ENCODE measurements at regions not wholly inside any gene's neighbourhood (a gene's known extent, or its start where the extent isn't known, plus 50 kb on each side); places are given as distances from the start of the nearest gene placed in this dataset.
"Not testable (repeated sequence)": the region's sequence is repeated elsewhere in the genome, so short reads cannot be mapped to it uniquely, and the experiment has no call there.

DNA sequence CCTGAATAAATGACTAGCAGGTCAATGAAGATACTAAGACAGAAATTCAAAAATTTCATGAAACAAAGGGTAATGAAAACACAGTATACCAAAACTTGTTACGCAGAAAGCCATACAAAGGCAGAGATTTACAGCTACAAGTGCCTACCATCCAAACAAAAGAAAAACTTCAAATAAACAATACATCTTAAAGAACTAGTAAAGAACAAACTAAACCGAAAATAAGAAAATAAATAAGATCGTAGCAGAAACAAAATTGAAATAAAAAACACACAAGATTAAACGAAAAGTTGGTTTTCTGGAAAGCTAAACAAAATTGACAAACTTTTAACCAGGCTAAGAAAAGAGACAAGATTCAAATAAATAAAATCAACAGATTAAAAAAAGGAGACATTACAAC is 51.5 kb downstream of the VPREB1 start:
- DNase-seq (ENCODE audit: low read depth in 2 of 3, low spot score in 2 of 3): not testable (repeated sequence)

GRCh38 chr22:22297159-22297793 is 52.7 kb downstream of the VPREB1 start:
- peak in 1 of 3 donors; percentile 32 for DNase-seq (ENCODE audit: low read depth in 2 of 3, low spot score in 2 of 3)

DNA sequence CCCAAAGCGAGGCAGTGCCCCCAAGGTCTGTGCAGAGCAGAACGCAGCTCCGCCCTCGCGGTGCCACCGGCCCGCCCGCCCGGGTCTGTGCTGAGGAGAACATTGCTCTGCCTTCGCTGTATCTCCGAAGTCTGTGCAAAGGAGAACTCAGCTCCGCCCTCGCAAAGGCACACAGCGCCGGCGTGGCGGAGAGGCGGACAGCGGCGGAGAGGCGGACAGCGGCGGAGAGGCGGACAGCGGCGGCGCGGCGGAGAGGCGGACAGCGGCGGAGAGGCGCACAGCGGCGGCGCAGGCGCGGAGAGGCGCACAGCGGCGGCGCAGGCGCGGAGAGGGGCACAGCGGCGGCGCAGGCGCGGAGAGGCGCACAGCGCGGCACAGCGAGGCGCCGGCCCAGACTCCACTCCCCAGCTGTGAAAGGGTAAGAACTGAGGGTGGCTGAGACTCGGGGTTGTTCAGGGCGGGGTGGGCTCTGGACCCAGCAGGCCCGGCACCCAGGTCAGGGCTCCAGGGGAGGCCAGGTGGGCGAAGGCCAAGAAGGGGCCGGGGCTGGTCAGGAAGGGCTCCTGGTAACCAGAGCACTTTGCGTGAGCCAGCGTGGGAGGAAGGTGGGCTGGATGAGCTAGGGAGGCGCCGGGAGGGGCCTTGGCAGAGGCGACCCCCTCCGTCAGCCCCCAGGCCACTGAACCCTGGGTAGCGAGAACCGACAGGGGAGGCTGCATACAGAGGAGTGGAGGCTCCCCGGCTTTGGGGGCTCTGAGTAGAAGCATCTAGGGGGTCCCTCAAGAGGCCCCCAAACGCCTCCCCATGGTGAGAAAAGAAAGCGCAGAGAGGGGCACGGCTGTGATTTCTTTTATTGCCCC is 53.4 kb downstream of the VPREB1 start:
- peak; percentile 69 to 76 (median 72) for DNase-seq (ENCODE audit: low read depth in 2 of 3, low spot score in 2 of 3)

GRCh38 chr22:22298654-22299009 is 54.0 kb downstream of the VPREB1 start:
- DNase-seq (ENCODE audit: low read depth in 2 of 3, low spot score in 2 of 3): not testable (repeated sequence)

DNA sequence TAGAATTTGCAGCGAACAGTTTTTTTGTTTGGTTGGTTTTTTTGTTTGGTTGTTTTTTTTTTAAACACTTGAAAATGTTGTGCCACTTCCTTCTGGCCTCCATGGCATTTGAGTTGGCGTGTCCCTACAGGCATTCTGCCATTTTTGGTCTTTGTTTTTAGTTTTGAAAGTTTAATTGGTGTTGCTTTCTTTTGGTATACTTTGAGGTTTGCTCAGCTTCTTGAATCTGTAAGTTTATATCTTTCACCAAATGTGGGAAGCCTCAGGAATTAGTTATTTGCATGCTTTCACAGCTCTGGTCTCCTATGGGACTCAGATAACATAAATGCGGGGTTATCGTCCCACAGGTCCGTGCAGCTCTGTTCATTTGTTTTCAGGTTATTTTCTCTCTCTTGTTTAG is 55.9 kb downstream of the VPREB1 start:
- not testable (repeated sequence) for DNase-seq (ENCODE audit: low read depth in 2 of 3, low spot score in 2 of 3)

GRCh38 chr22:22300946-22301345 is 56.4 kb downstream of the VPREB1 start:
- DNase-seq (ENCODE audit: low read depth in 2 of 3, low spot score in 2 of 3): not testable (repeated sequence)

- no peak for DNase-seq (ENCODE audit: low read depth in 2 of 3, low spot score in 2 of 3)
Measured at GRCh38 chr22:22316589-22316988, 72.0 kb downstream of the VPREB1 start.

DNA sequence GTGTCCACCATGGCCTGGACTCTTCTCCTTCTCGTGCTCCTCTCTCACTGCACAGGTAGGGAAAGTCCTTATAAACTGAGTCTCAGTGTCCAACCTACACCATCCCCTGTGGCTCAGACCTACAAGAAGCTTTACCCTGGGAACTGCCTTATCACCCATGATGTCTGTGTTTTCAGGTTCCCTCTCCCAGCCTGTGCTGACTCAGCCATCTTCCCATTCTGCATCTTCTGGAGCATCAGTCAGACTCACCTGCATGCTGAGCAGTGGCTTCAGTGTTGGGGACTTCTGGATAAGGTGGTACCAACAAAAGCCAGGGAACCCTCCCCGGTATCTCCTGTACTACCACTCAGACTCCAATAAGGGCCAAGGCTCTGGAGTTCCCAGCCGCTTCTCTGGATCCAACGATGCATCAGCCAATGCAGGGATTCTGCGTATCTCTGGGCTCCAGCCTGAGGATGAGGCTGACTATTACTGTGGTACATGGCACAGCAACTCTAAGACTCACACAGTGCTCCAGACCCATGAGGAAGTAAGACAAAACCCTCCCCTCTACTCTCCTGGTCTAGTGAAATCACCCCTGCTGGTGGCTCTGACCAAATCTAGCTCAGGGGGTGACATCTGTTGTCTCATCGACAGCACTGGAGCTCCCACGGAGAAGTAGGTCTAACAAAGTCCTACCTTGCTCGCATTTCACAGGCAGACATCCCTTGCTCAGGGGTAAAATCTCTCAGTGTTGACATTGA is 74.3 kb downstream of the VPREB1 start:
- DNase-seq (ENCODE audit: low read depth in 2 of 3, low spot score in 2 of 3): no peak

- peak; percentile 42 to 90 (median 75) for DNase-seq (ENCODE audit: low read depth in 2 of 3, low spot score in 2 of 3)
Measured at GRCh38 chr22:22321743-22322611, 77.4 kb downstream of the VPREB1 start.

DNA sequence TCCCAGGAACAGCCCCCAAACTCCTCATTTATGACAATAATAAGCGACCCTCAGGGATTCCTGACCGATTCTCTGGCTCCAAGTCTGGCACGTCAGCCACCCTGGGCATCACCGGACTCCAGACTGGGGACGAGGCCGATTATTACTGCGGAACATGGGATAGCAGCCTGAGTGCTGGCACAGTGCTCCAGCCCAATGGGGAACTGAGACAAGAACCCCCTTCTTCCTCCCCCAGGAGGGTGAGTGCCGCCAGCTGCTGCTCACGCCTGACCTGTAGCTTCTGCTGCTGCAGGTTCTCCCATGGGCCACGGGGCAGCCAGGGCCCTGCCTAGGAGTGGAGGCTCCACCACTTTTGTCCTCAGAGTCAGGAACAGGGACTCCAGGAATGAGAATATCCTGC is 78.2 kb downstream of the VPREB1 start:
- DNase-seq (ENCODE audit: low read depth in 2 of 3, low spot score in 2 of 3): no peak

- DNase-seq (ENCODE audit: low read depth in 2 of 3, low spot score in 2 of 3): no peak
Measured at GRCh38 chr22:22327723-22328122, 83.1 kb downstream of the VPREB1 start.

DNA sequence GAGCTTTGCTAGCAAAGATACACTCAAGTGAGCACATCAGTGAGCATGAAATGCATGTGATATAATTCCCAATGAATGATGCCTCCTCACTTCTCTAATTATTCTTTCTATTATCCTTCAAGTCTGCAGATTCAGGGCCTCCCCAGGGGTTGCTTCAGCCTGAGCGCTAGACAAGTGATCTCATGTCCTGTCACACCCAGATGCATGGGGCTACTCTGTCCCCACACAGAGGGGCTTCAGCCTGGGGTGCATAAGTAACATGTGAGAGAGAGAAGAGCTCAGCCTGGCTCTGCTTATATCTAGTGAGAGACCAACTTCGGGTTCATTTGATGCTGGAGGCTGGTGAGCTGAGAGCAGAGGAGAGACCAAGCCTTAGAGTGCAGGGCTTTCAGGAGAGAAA is 85.2 kb downstream of the VPREB1 start:
- no peak for DNase-seq (ENCODE audit: low read depth in 2 of 3, low spot score in 2 of 3)

- DNase-seq (ENCODE audit: low read depth in 2 of 3, low spot score in 2 of 3): not testable (repeated sequence)
Measured at GRCh38 chr22:22335640-22336039, 91.1 kb downstream of the VPREB1 start.

GRCh38 chr22:22336333-22336732 is 91.7 kb downstream of the VPREB1 start:
- not testable (repeated sequence) for DNase-seq (ENCODE audit: low read depth in 2 of 3, low spot score in 2 of 3)

- DNase-seq (ENCODE audit: low read depth in 2 of 3, low spot score in 2 of 3): not testable (repeated sequence)
Measured at GRCh38 chr22:22338778-22339177, 94.2 kb downstream of the VPREB1 start.

GRCh38 chr22:22341736-22342135 is 97.2 kb downstream of the VPREB1 start:
- DNase-seq (ENCODE audit: low read depth in 2 of 3, low spot score in 2 of 3): no peak

DNA sequence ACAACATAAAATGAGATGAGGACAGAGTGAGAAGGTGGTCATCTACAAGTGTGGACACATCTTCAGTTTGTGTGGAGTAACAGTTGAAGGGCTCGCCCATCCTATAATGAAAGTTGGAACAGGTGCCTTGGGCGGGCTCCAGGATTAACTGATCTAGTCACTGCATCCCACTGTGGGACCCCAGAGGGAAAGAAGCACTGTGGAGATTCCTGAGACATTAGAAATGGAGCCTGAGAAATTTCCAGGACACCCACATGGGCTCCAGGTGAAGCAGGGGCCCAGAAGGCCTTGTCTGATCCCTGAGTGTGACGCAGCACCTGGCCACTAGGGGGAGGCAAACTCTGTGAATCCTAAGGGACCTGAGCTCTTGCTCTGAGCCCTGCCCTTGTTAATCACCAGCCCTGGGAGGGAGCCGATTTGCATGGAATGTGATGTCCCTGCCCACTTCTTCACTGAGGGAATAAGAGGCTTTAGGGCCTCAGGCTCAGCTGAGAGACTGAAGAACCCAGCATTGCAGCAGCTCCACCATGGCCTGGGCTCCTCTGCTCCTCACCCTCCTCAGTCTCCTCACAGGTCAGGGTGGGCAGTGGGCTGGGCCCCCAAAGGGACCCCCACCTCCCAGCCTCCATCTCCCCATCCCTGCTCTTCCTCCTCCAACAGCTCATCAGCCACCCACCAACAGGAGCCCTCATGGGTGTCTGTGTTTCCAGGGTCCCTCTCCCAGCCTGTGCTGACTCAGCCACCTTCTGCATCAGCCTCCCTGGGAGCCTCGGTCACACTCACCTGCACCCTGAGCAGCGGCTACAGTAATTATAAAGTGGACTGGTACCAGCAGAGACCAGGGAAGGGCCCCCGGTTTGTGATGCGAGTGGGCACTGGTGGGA is 98.4 kb downstream of the VPREB1 start:
- DNase-seq (ENCODE audit: low read depth in 2 of 3, low spot score in 2 of 3): peak; percentile 23 to 35 (median 31)

DNA sequence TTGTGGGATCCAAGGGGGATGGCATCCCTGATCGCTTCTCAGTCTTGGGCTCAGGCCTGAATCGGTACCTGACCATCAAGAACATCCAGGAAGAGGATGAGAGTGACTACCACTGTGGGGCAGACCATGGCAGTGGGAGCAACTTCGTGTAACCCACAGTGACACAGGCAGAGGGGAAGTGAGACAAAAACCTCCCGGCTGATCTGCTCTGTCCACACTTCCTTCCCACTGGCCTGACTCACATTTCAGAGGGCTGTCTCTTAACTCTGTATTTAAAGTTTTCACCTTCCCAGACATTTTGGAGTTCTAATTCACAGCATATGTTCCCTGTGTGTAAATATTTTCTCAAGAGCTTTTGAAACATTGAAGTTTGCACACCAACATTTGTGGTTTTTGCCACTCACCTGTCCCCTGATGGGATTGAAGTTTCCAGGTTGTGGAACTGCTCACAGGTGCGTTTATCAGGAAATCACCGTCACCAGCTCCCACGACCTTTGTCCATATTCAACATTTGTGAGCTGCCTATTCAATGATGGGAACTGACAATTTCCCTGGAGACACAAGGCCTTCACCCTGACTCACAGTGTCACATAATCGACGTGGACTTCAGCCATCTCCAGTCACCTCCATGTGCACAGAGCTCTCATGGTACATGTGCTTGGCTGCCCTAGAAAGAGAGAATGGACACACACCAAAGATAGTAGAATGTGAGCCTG is 99.2 kb downstream of the VPREB1 start:
- DNase-seq (ENCODE audit: low read depth in 2 of 3, low spot score in 2 of 3): peak in 2 of 3 donors; percentile 65 to 72

DNA sequence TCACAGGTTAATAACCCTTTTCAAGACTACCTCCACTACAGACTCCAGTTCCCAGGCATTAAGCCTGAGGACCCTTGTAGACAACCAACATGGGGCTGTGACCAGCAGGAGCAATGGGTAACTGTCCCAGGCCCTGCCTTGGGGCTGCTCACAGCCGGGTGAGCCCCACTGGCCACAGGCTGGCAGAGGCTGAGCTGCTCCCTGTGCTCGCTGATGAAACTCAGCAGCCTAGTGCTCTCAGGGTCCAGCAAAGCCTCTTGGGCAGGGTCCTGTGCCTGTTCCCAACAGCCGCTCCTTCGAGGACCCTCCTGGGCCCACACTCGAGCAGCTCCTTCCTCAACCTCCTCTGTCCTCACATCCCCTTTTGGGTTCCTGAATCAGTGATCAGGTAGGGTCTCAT is 99.8 kb downstream of the VPREB1 start:
- no peak for DNase-seq (ENCODE audit: low read depth in 2 of 3, low spot score in 2 of 3)
